Upper lobe of left lung (tissue), 4 donors: ENCODE measurements at regions not wholly inside any gene's neighbourhood (a gene's known extent, or its start where the extent isn't known, plus 50 kb on each side); places are given as distances from the start of the nearest gene placed in this dataset.

Experiments
- EP300 ChIP-seq, 4 donors: sonication (generic); formaldehyde crosslinking; IDR thresholded peaks; one replicate each; pipeline ENCODE4 v1.5.1; 2017; ENCODE audit warnings: antibody characterized with exemption in 4 of 4, control low read depth in 2 of 4
- POLR2AphosphoS5 ChIP-seq, 2 donors: sonication (generic); formaldehyde crosslinking; IDR thresholded peaks; one replicate each; pipeline ENCODE4 v1.5.1; 2017; ENCODE audit warnings: antibody characterized with exemption in 2 of 2
- TF ChIP-seq, protein P1 (sequence below), 6 experiments: fragments of 450-650 bp in 4 of 6; fragments of 200-600 bp in 2 of 6; sonication (generic) in 2 of 6; IDR thresholded peaks; one replicate each; pipeline ENCODE4 v1.5.1; 2016 to 2019; ENCODE audit warnings: antibody characterized with exemption in 6 of 6

DNA sequence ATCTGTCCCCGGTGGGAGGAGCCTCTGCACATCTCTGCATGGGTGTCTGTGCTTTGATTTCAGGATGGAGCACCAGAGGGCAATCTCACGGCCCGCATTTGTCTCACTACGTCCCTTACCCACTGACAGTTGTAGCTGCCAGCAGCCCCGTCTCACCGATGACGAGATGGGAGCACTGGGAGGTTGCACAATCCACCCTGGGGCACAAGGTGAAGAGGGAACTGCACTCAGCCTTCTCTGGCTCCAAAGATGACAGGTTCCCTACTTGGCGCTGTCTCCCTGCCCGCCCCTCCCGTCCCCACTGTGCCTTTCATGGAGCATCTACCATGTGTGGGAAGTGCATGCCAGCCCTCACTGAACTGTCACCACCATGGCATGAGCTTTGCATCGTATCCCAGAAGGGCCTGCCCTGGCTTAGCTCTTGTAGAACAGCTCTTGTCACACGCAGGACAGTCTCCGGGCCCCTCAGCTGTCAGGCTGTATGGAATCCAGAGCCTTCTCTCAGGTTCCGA is 99.9 kb upstream of the PMEPA1 start:
- TF ChIP-seq POLR2AphosphoS5 (IDR thresholded peaks at IDR 0.05) (no peak), EP300 (IDR thresholded peaks at IDR 0.05) (no peak)
- TF ChIP-seq, protein P1, sequence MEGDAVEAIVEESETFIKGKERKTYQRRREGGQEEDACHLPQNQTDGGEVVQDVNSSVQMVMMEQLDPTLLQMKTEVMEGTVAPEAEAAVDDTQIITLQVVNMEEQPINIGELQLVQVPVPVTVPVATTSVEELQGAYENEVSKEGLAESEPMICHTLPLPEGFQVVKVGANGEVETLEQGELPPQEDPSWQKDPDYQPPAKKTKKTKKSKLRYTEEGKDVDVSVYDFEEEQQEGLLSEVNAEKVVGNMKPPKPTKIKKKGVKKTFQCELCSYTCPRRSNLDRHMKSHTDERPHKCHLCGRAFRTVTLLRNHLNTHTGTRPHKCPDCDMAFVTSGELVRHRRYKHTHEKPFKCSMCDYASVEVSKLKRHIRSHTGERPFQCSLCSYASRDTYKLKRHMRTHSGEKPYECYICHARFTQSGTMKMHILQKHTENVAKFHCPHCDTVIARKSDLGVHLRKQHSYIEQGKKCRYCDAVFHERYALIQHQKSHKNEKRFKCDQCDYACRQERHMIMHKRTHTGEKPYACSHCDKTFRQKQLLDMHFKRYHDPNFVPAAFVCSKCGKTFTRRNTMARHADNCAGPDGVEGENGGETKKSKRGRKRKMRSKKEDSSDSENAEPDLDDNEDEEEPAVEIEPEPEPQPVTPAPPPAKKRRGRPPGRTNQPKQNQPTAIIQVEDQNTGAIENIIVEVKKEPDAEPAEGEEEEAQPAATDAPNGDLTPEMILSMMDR (IDR thresholded peaks at IDR 0.05): no peak
